ENCODE measurements at regions not wholly inside any gene's neighbourhood (a gene's known extent, or its start where the extent isn't known, plus 50 kb on each side); places are given as distances from the start of the nearest gene placed in this dataset.

DNA sequence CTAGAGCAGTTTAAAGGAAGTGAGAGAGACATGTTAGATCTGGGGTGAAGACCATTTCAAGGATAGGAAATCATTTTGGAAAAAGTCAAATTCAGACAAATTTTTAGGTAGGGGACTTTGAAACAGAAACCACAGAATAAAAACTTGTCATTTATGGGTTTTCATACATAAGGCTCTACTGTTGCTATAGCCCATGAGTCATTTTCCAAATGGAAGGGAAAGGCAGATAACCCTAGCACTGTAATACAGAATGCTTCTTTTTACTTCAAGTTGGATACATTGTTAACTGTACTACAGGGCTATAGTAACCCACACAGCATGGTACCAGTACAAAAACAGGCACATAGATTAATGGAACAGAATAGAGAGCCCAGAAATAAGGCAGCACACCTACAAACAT is 455.4 kb downstream of the EBF1 start:
- no peaks in the 10 kb centered on the region for H3K4me1 ChIP-seq
- no peak for DNase-seq (ENCODE audit: low spot score in 2 of 2)
- in situ Hi-C loops (cut with MboI; ENCODE audit: low sequenced_read_pairs): no loop called here
- H3K27me3 ChIP-seq (ENCODE audit: low read depth): no peaks in the 10 kb centered on the region
- H3K9me3 ChIP-seq: no peaks in the 10 kb centered on the region
- no peaks in the 10 kb centered on the region for H3K36me3 ChIP-seq (replicated peaks)
- no peak overlapping the region for H3K4me3 ChIP-seq

- H3K27me3 ChIP-seq (ENCODE audit: low read depth): no peaks in the 10 kb centered on the region
- no peak for DNase-seq (ENCODE audit: low spot score in 2 of 2)
- in situ Hi-C loops (cut with MboI; ENCODE audit: low sequenced_read_pairs): no loop called here
- no peaks in the 10 kb centered on the region for H3K9me3 ChIP-seq
- no peaks in the 10 kb centered on the region for H3K36me3 ChIP-seq (replicated peaks)
- H3K4me3 ChIP-seq: no peak overlapping the region
- H3K4me1 ChIP-seq: no peaks in the 10 kb centered on the region
Observed at GRCh38 chr5:158643840-158644239, 455.9 kb downstream of the EBF1 start.

DNA sequence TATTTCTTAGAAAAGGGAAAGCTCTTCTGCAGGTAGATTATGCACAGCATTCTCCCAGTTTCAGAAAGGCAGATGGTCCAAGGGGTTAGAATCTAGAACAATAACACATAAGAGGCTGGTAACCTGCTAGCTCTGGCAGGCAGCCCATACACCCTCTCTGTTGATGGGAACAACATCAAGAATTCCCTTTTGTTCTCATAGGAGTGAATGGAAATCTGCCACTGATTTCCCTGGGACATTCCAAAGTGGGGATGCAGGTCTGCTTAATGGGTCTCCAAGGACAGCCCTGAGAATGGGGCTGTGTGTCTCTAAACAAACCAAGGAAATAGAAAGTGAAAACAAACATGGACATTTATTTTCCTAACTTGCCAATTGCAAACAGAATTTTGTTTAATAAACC is 456.8 kb downstream of the EBF1 start:
- Histone ChIP-seq H3K4me1 (no peaks in the 10 kb centered on the region), H3K9me3 (no peaks in the 10 kb centered on the region), H3K36me3 (replicated peaks) (no peaks in the 10 kb centered on the region), H3K27me3 (ENCODE audit: low read depth) (no peaks in the 10 kb centered on the region), H3K4me3 (no peak overlapping the region)
- in situ Hi-C loops (cut with MboI; ENCODE audit: low sequenced_read_pairs): no loop called here
- no peak for DNase-seq (ENCODE audit: low spot score in 2 of 2)

DNA sequence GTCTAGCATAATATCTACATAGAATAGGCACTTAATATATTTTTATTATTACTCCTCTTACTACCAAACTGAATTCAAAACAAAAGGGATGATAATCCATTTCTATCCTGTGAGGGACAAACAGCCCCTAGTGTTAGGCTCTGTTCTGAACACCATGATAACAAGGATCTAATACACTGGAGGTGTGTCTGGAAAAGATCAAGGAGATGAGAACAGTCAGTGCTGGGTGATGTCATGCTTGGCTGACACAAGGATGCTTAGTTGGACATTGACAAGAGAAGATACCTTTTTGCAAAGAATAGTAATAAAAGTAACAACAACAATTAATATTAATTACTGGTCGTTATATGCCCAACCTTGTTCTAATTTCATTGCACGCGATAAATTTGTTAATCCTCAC is 458.7 kb downstream of the EBF1 start:
- Histone ChIP-seq H3K4me1 (no peaks in the 10 kb centered on the region), H3K4me3 (no peak overlapping the region), H3K9me3 (no peaks in the 10 kb centered on the region), H3K36me3 (replicated peaks) (no peaks in the 10 kb centered on the region), H3K27me3 (ENCODE audit: low read depth) (no peaks in the 10 kb centered on the region)
- in situ Hi-C loops (cut with MboI; ENCODE audit: low sequenced_read_pairs): no loop called here
- no peak for DNase-seq (ENCODE audit: low spot score in 2 of 2)

GRCh38 chr5:158640593-158640980 is 459.1 kb downstream of the EBF1 start:
- in situ Hi-C loops (cut with MboI; ENCODE audit: low sequenced_read_pairs): no loop called here
- H3K9me3 ChIP-seq: no peaks in the 10 kb centered on the region
- no peak overlapping the region for H3K4me3 ChIP-seq
- no peak for DNase-seq (ENCODE audit: low spot score in 2 of 2)
- no peaks in the 10 kb centered on the region for H3K36me3 ChIP-seq (replicated peaks)
- no peaks in the 10 kb centered on the region for H3K27me3 ChIP-seq (ENCODE audit: low read depth)
- no peaks in the 10 kb centered on the region for H3K4me1 ChIP-seq

GRCh38 chr5:158639881-158640592 is 459.7 kb downstream of the EBF1 start:
- no peak for DNase-seq (ENCODE audit: low spot score in 2 of 2)
- Histone ChIP-seq H3K36me3 (replicated peaks) (no peaks in the 10 kb centered on the region), H3K4me3 (no peak overlapping the region), H3K27me3 (ENCODE audit: low read depth) (no peaks in the 10 kb centered on the region), H3K4me1 (no peaks in the 10 kb centered on the region), H3K9me3 (no peaks in the 10 kb centered on the region)
- in situ Hi-C loops (cut with MboI; ENCODE audit: low sequenced_read_pairs): no loop called here

GRCh38 chr5:158638396-158638795 is 461.3 kb downstream of the EBF1 start:
- in situ Hi-C loops (cut with MboI; ENCODE audit: low sequenced_read_pairs): no loop called here
- Histone ChIP-seq H3K4me1 (no peaks in the 10 kb centered on the region), H3K9me3 (no peaks in the 10 kb centered on the region), H3K36me3 (replicated peaks) (no peaks in the 10 kb centered on the region), H3K4me3 (no peak overlapping the region), H3K27me3 (ENCODE audit: low read depth) (no peaks in the 10 kb centered on the region)
- DNase-seq (ENCODE audit: low spot score in 2 of 2): no peak

GRCh38 chr5:158637039-158637438 is 462.7 kb downstream of the EBF1 start:
- Histone ChIP-seq H3K9me3 (no peaks in the 10 kb centered on the region), H3K27me3 (ENCODE audit: low read depth) (no peaks in the 10 kb centered on the region), H3K4me1 (no peaks in the 10 kb centered on the region), H3K4me3 (no peak overlapping the region), H3K36me3 (replicated peaks) (no peaks in the 10 kb centered on the region)
- in situ Hi-C loops (cut with MboI; ENCODE audit: low sequenced_read_pairs): no loop called here
- DNase-seq (ENCODE audit: low spot score in 2 of 2): no peak

GRCh38 chr5:158635565-158635964 is 464.2 kb downstream of the EBF1 start:
- in situ Hi-C loops (cut with MboI; ENCODE audit: low sequenced_read_pairs): no loop called here
- Histone ChIP-seq H3K36me3 (replicated peaks) (no peaks in the 10 kb centered on the region), H3K4me1 (no peaks in the 10 kb centered on the region), H3K4me3 (no peak overlapping the region), H3K9me3 (no peaks in the 10 kb centered on the region), H3K27me3 (ENCODE audit: low read depth) (no peaks in the 10 kb centered on the region)
- no peak for DNase-seq (ENCODE audit: low spot score in 2 of 2)

DNA sequence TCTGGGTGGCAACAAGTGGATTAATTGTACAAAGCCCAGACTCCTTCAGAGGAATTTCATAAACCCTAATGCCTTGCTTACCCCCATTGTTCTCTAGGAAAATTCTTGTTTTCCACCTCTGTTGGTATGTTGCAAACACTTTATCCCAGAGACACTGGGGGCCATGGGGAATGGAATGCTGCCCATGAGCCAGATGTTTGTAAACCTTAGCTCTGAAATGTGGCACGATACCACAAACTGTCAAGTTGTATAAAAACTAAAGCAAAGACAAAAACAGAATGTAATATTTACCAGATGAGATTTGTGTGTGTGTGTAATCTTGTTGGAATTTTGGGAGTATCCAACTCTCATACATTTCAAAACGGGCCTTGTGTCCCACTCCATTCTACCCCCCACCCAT is 465.0 kb downstream of the EBF1 start:
- Histone ChIP-seq H3K4me3 (no peak overlapping the region), H3K27me3 (ENCODE audit: low read depth) (no peaks in the 10 kb centered on the region), H3K4me1 (no peaks in the 10 kb centered on the region), H3K9me3 (no peaks in the 10 kb centered on the region), H3K36me3 (replicated peaks) (no peaks in the 10 kb centered on the region)
- in situ Hi-C loops (cut with MboI; ENCODE audit: low sequenced_read_pairs): no loop called here
- DNase-seq (ENCODE audit: low spot score in 2 of 2): no peak

GRCh38 chr5:158629591-158630312 is 470.0 kb downstream of the EBF1 start:
- H3K4me1 ChIP-seq: no peaks in the 10 kb centered on the region
- H3K4me3 ChIP-seq: no peak overlapping the region
- no peaks in the 10 kb centered on the region for H3K9me3 ChIP-seq
- no peaks in the 10 kb centered on the region for H3K27me3 ChIP-seq (ENCODE audit: low read depth)
- in situ Hi-C loops (cut with MboI; ENCODE audit: low sequenced_read_pairs): no loop called here
- H3K36me3 ChIP-seq (replicated peaks): no peaks in the 10 kb centered on the region
- no peak for DNase-seq (ENCODE audit: low spot score in 2 of 2)

DNA sequence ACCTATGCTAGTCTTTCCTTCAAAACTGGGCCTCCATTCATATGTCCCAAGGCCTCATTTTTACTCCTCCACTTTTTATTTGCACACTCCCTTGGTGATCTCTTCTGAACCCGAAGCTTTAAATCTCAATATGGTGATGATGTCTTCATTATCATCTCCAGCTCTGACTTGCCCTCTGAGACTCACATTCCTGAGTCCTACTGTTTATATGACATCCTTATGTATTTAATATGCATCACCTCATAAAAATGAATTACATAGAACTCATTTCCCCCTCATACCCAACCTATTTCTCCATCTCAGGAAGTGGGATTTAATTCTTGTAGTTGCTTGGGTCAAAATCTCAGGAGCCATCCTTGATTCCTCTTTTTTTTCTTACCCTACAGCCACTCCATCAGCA is 473.0 kb downstream of the EBF1 start:
- H3K4me1 ChIP-seq: no peaks in the 10 kb centered on the region
- in situ Hi-C loops (cut with MboI; ENCODE audit: low sequenced_read_pairs): no loop called here
- H3K9me3 ChIP-seq: no peaks in the 10 kb centered on the region
- DNase-seq (ENCODE audit: low spot score in 2 of 2): no peak
- H3K4me3 ChIP-seq: no peak overlapping the region
- no peaks in the 10 kb centered on the region for H3K36me3 ChIP-seq (replicated peaks)
- no peaks in the 10 kb centered on the region for H3K27me3 ChIP-seq (ENCODE audit: low read depth)

DNA sequence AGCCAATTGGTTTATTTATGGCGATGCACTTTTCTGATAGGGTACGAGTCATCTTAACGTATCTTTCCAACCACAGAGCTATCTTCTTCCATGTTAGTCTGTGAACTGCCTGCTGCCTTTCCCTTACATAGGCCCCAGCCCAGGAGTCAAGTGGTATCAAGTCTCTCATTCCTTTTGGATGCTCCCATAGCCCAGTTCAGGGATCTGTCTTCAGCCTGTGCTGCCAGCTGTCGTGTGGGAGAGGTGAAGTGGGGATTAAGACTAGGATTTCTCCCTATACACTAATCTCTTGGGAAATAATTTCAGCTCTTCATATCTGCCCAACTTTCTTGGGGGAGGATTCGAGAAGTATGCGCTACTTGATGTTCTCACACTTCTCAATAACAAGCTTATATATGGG is 475.7 kb downstream of the EBF1 start:
- Histone ChIP-seq H3K4me3 (no peak overlapping the region), H3K4me1 (no peaks in the 10 kb centered on the region), H3K27me3 (ENCODE audit: low read depth) (peaks cover 2% of the 10 kb centered on the region), H3K36me3 (replicated peaks) (no peaks in the 10 kb centered on the region), H3K9me3 (no peaks in the 10 kb centered on the region)
- no peak for DNase-seq (ENCODE audit: low spot score in 2 of 2)
- in situ Hi-C loops (cut with MboI; ENCODE audit: low sequenced_read_pairs): no loop called here

- no peak for DNase-seq (ENCODE audit: low spot score in 2 of 2)
- in situ Hi-C loops (cut with MboI; ENCODE audit: low sequenced_read_pairs): no loop called here
- H3K4me1 ChIP-seq: no peaks in the 10 kb centered on the region
- peaks cover 5% of the 10 kb centered on the region for H3K27me3 ChIP-seq (ENCODE audit: low read depth)
- H3K36me3 ChIP-seq (replicated peaks): no peaks in the 10 kb centered on the region
- H3K4me3 ChIP-seq: no peak overlapping the region
- no peaks in the 10 kb centered on the region for H3K9me3 ChIP-seq
Observed at GRCh38 chr5:158621391-158621790, 478.3 kb downstream of the EBF1 start.
